PC-3 (cell line): ENCODE measurements at regions not wholly inside any gene's neighbourhood (a gene's known extent, or its start where the extent isn't known, plus 50 kb on each side); places are given as distances from the start of the nearest gene placed in this dataset.

Experiments
- CTCF ChIP-seq: fragments of 300-600 bp; sonication (generic); conservative IDR thresholded peaks from 2 replicates; pipeline ENCODE4 v1.5.1; 2017; ENCODE audit warnings: antibody characterized with exemption, low read depth, mild to moderate bottlenecking, low read length
- EZH2 ChIP-seq: fragments of 300-600 bp; sonication (generic); IDR thresholded peaks from one replicate; pipeline ENCODE4 v1.6.1; 2017; ENCODE audit warnings: antibody characterized with exemption, mild to moderate bottlenecking, low read length; ENCODE audit not compliant: unreplicated experiment
- EZH2phosphoT487 ChIP-seq: fragments of 300-600 bp; sonication (generic); IDR thresholded peaks from 2 replicates; pipeline ENCODE4 v1.6.1; 2018; ENCODE audit warnings: mild to moderate bottlenecking, antibody characterized with exemption, low read length, borderline replicate concordance

DNA sequence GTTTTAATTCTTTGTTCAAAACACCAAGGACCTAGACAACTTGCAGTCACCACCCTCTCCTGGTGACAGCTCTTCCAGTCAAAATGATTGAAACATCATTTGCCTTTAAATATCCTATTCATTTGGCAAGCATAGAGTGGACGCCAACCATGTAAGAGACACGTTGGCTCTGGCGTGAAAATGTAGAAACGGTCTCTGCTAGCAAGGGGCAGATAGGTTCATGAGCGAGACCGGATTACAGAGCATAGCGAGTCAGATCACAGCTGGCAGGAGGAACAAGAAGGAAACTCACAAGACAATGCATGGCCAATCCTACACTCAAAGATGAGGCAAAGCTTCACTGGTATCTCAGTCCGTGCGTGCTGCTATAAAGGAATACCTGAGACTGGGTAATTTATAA, 759.5 kb downstream of the UQCRFS1 start:
- TF ChIP-seq CTCF (no peak), EZH2phosphoT487 (no peak), EZH2 (no peak)
